ENCODE measurements at regions not wholly inside any gene's neighbourhood (a gene's known extent, or its start where the extent isn't known, plus 50 kb on each side); places are given as distances from the start of the nearest gene placed in this dataset.

DNA sequence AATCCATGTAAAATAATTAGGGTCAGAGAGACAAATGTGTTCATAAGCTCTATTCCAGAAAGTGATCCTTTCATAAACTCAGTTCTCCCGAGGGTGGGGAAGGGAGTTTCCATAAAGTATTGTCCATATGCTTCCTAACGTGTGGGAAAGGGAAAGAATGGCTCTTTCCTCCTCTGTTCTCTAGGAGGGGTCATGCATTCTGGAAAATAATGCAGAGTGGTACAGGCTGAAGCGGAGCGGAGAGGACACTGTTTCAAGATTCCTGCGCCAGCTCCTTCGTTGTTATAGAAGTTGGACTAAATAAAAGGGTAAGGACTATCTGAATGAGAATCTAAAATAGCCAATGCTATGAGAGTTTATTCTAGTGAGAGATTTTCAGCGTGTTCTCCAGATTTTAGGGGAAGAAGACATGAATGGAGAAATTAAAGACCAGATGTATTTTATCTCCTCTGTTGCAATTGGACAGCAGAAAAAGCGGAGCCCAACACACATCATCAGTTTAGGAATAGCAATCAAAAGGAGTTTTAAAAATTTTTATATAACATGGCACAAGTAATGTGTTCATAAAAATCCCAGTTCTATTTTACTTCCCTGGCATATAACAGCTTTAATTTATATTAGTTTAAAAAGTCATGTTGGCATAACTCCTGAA is 166.9 kb upstream of the MPDZ start:
- ATAC-seq (no peak), DNase-seq (no peak)
- no peak overlapping the region for H3K4me3 Mint-ChIP-seq
- ChIA-PET CTCF (interaction anchor here (0.6 kb wide), 1 partner anchor 16 kb away, joined by 3 read pairs; no protein-coding TSS in a partner anchor), POLR2A (no interaction called here)
- Histone ChIP-seq H3K27ac (ENCODE audit: low read depth, low read length) (no peak overlapping the region), H3K4me3 (ENCODE audit: low read length) (no peak overlapping the region), H3K36me3 (ENCODE audit: control insufficient read depth in 2 of 3, insufficient read depth in 3 of 3, low read length in 3 of 3) (no peaks in the 10 kb centered on the region), H3K9me3 (ENCODE audit: control insufficient read depth in 2 of 3, low read length in 3 of 3) (no peaks in the 10 kb centered on the region), H3K27me3 (ENCODE audit: control insufficient read depth in 2 of 2, insufficient read depth in 2 of 2, low read length in 2 of 2) (no peaks in the 10 kb centered on the region), H3K4me1 (ENCODE audit: control insufficient read depth in 2 of 2, insufficient read depth in 2 of 2, low read length in 2 of 2) (no peaks in the 10 kb centered on the region)
- H3K9me3 Mint-ChIP-seq = peaks cover 0 to 8% (median 0%) of the 10 kb centered on the region in 11 donors
- no peaks in the 10 kb centered on the region for H3K27me3 Mint-ChIP-seq
- H3K27ac Mint-ChIP-seq = no peak overlapping the region
- no peaks in the 10 kb centered on the region for H3K36me3 Mint-ChIP-seq
- H3K4me1 Mint-ChIP-seq = no peaks in the 10 kb centered on the region
- intact Hi-C loops (cut with micrococcal nuclease) = no loop called here

DNA sequence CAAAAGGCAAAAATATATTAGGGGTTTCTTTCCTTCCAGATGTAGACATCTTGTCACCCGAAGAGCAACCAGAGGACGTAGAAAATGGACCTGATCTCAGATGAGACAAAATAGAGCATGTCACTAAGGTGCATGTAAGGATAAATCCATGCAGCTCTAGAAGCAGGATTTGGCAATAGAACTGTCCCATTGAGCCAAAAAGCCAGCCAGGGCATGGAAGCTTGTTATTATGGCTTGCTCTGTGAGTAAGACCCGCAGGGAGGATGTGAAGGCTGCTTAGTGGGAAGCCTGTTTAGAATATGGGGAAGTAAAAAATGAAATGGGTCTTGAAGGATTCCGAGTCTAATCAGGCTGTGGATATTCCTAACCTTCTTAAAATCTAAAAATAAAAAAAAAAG is 165.6 kb upstream of the MPDZ start:
- Mint-ChIP-seq H3K27me3 (no peaks in the 10 kb centered on the region), H3K9me3 (peaks cover 0 to 4% (median 0%) of the 10 kb centered on the region in 11 donors), H3K27ac (no peak overlapping the region), H3K4me1 (no peaks in the 10 kb centered on the region), H3K4me3 (no peak overlapping the region), H3K36me3 (no peaks in the 10 kb centered on the region)
- intact Hi-C loops (cut with micrococcal nuclease) = no loop called here
- Histone ChIP-seq H3K27me3 (ENCODE audit: control insufficient read depth in 2 of 2, insufficient read depth in 2 of 2, low read length in 2 of 2) (no peaks in the 10 kb centered on the region), H3K4me1 (ENCODE audit: control insufficient read depth in 2 of 2, insufficient read depth in 2 of 2, low read length in 2 of 2) (no peaks in the 10 kb centered on the region), H3K27ac (ENCODE audit: low read depth, low read length) (no peak overlapping the region), H3K9me3 (ENCODE audit: control insufficient read depth in 2 of 3, low read length in 3 of 3) (no peaks in the 10 kb centered on the region), H3K4me3 (ENCODE audit: low read length) (no peak overlapping the region), H3K36me3 (ENCODE audit: control insufficient read depth in 2 of 3, insufficient read depth in 3 of 3, low read length in 3 of 3) (no peaks in the 10 kb centered on the region)
- ChIA-PET POLR2A (interaction anchor here (0.7 kb wide), 1 partner anchor 1181 kb away, joined by 3 read pairs; no protein-coding TSS in a partner anchor), CTCF (no interaction called here)
- ATAC-seq (no peak), DNase-seq (no peak)

GRCh38 chr9:13444245-13445102 is 165.0 kb upstream of the MPDZ start:
- Histone ChIP-seq H3K4me3 (ENCODE audit: low read length) (no peak overlapping the region), H3K27ac (ENCODE audit: low read depth, low read length) (no peak overlapping the region), H3K27me3 (ENCODE audit: control insufficient read depth in 2 of 2, insufficient read depth in 2 of 2, low read length in 2 of 2) (no peaks in the 10 kb centered on the region), H3K36me3 (ENCODE audit: control insufficient read depth in 2 of 3, insufficient read depth in 3 of 3, low read length in 3 of 3) (no peaks in the 10 kb centered on the region), H3K4me1 (ENCODE audit: control insufficient read depth in 2 of 2, insufficient read depth in 2 of 2, low read length in 2 of 2) (no peaks in the 10 kb centered on the region), H3K9me3 (ENCODE audit: control insufficient read depth in 2 of 3, low read length in 3 of 3) (no peaks in the 10 kb centered on the region)
- H3K27me3 Mint-ChIP-seq = no peaks in the 10 kb centered on the region
- ATAC-seq (no peak), DNase-seq (no peak)
- intact Hi-C loops (cut with micrococcal nuclease) = no loop called here
- H3K9me3 Mint-ChIP-seq = peaks cover 0 to 3% (median 0%) of the 10 kb centered on the region in 11 donors
- ChIA-PET POLR2A (interaction anchor here (0.7 kb wide), 1 partner anchor 1181 kb away, joined by 3 read pairs; no protein-coding TSS in a partner anchor), CTCF (no interaction called here)
- H3K4me1 Mint-ChIP-seq = no peaks in the 10 kb centered on the region
- H3K36me3 Mint-ChIP-seq = no peaks in the 10 kb centered on the region
- H3K27ac Mint-ChIP-seq = no peak overlapping the region
- no peak overlapping the region for H3K4me3 Mint-ChIP-seq

DNA sequence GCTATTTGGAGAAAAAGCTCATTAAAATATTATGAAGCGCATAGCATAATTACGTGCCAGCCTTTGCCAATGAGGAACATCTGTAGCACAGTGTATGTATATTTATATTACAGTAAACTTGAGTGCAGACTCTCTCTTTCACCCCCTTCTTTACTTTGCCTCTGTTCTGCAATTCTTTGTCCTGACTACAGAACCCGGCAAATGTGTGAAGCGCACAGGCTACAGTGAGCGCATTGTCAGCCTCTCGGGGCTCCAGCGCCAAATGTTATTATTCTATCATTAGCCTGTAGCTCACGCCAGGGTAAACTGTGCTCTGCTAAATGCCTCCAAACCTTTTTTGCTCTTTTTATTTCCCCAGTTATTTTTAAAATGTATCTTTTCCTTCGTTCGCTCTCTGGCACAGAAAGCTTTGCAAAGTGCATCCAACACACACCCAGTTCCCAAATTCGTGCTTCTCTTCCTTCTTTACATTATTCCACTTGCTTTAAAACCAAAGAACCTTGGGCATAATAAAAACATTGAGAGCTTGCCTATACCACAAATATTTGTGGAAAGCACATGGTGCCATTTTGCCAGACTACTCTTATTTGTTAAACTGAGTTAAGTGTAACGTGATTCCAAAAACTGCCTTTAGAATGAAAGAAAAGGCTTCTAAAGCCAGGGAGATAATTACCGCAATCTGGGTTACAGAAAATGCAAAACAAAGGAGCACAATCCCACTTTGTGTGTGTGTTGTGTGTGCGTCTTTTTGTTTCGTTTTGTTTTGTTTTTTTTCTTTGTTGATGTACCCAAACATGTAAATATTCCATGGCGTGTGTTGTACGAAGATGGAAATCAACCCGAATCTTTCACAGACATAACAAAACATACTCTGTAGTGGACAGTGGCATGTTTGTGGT is 164.1 kb upstream of the MPDZ start:
- H3K4me1 ChIP-seq (ENCODE audit: control insufficient read depth in 2 of 2, insufficient read depth in 2 of 2, low read length in 2 of 2) = no peaks in the 10 kb centered on the region
- no peak for ATAC-seq
- intact Hi-C loops (cut with micrococcal nuclease) = no loop called here
- H3K36me3 Mint-ChIP-seq = no peaks in the 10 kb centered on the region
- H3K9me3 ChIP-seq (ENCODE audit: control insufficient read depth in 2 of 3, low read length in 3 of 3) = no peaks in the 10 kb centered on the region
- ChIA-PET CTCF (no interaction called here), POLR2A (no interaction called here)
- H3K27ac Mint-ChIP-seq = no peak overlapping the region
- H3K27me3 Mint-ChIP-seq = no peaks in the 10 kb centered on the region
- H3K27ac ChIP-seq (ENCODE audit: low read depth, low read length) = no peak overlapping the region
- no peak overlapping the region for H3K4me3 ChIP-seq (ENCODE audit: low read length)
- peaks cover 0 to 3% (median 0%) of the 10 kb centered on the region in 11 donors for H3K9me3 Mint-ChIP-seq
- H3K4me3 Mint-ChIP-seq = no peak overlapping the region
- no peak for DNase-seq
- no peaks in the 10 kb centered on the region for H3K27me3 ChIP-seq (ENCODE audit: control insufficient read depth in 2 of 2, insufficient read depth in 2 of 2, low read length in 2 of 2)
- H3K36me3 ChIP-seq (ENCODE audit: control insufficient read depth in 2 of 3, insufficient read depth in 3 of 3, low read length in 3 of 3) = no peaks in the 10 kb centered on the region
- H3K4me1 Mint-ChIP-seq = no peaks in the 10 kb centered on the region

GRCh38 chr9:13439685-13440476 is 160.4 kb upstream of the MPDZ start:
- intact Hi-C loops (cut with micrococcal nuclease) = no loop called here
- Histone ChIP-seq H3K4me1 (ENCODE audit: control insufficient read depth in 2 of 2, insufficient read depth in 2 of 2, low read length in 2 of 2) (no peaks in the 10 kb centered on the region), H3K27ac (ENCODE audit: low read depth, low read length) (no peak overlapping the region), H3K9me3 (ENCODE audit: control insufficient read depth in 2 of 3, low read length in 3 of 3) (no peaks in the 10 kb centered on the region), H3K36me3 (ENCODE audit: control insufficient read depth in 2 of 3, insufficient read depth in 3 of 3, low read length in 3 of 3) (no peaks in the 10 kb centered on the region), H3K4me3 (ENCODE audit: low read length) (no peak overlapping the region), H3K27me3 (ENCODE audit: control insufficient read depth in 2 of 2, insufficient read depth in 2 of 2, low read length in 2 of 2) (no peaks in the 10 kb centered on the region)
- Mint-ChIP-seq H3K4me1 (no peaks in the 10 kb centered on the region), H3K27ac (no peak overlapping the region), H3K4me3 (no peak overlapping the region), H3K36me3 (no peaks in the 10 kb centered on the region), H3K9me3 (peaks cover 0 to 7% (median 0%) of the 10 kb centered on the region in 11 donors), H3K27me3 (no peaks in the 10 kb centered on the region)
- no peak for DNase-seq
- no peak for ATAC-seq
- POLR2A ChIA-PET = no interaction called here
- CTCF ChIA-PET = no interaction called here

- intact Hi-C loops (cut with micrococcal nuclease) = no loop called here
- H3K27ac ChIP-seq (ENCODE audit: low read depth, low read length) = no peak overlapping the region
- no peaks in the 10 kb centered on the region for H3K4me1 ChIP-seq (ENCODE audit: control insufficient read depth in 2 of 2, insufficient read depth in 2 of 2, low read length in 2 of 2)
- DNase-seq (no peak), ATAC-seq (no peak)
- H3K36me3 ChIP-seq (ENCODE audit: control insufficient read depth in 2 of 3, insufficient read depth in 3 of 3, low read length in 3 of 3) = no peaks in the 10 kb centered on the region
- H3K36me3 Mint-ChIP-seq = no peaks in the 10 kb centered on the region
- H3K27me3 ChIP-seq (ENCODE audit: control insufficient read depth in 2 of 2, insufficient read depth in 2 of 2, low read length in 2 of 2) = no peaks in the 10 kb centered on the region
- no peaks in the 10 kb centered on the region for H3K4me1 Mint-ChIP-seq
- H3K9me3 ChIP-seq (ENCODE audit: control insufficient read depth in 2 of 3, low read length in 3 of 3) = no peaks in the 10 kb centered on the region
- peaks cover 0 to 4% (median 0%) of the 10 kb centered on the region in 11 donors for H3K9me3 Mint-ChIP-seq
- POLR2A ChIA-PET = no interaction called here
- H3K27me3 Mint-ChIP-seq = no peaks in the 10 kb centered on the region
- no peak overlapping the region for H3K27ac Mint-ChIP-seq
- CTCF ChIA-PET = no interaction called here
- H3K4me3 ChIP-seq (ENCODE audit: low read length) = no peak overlapping the region
- H3K4me3 Mint-ChIP-seq = no peak overlapping the region
Observed at GRCh38 chr9:13437866-13438265, 158.4 kb upstream of the MPDZ start.
